Inflammatory macrophage treated with lipopolysaccharide for 4 hours (primary cell): ENCODE measurements at regions not wholly inside any gene's neighbourhood (a gene's known extent, or its start where the extent isn't known, plus 50 kb on each side); places are given as distances from the start of the nearest gene placed in this dataset.
"Not testable (repeated sequence)": the region's sequence is repeated elsewhere in the genome, so short reads cannot be mapped to it uniquely, and the experiment has no call there.

ENCODE experiments used
- DNase-seq: peaks from one replicate; pipeline ENCODE4 v3.0.0-alpha.2; 2020

- DNase-seq: not testable (repeated sequence)
Measured at GRCh38 chr11:71723991-71724390, 109.0 kb upstream of the DEFB108B start.

GRCh38 chr11:71730748-71731147, 102.3 kb upstream of the DEFB108B start:
- not testable (repeated sequence) for DNase-seq

- DNase-seq: peak; percentile 1
Measured at GRCh38 chr11:71734368-71734767, 98.6 kb upstream of the DEFB108B start.

GRCh38 chr11:71738317-71738716, 94.7 kb upstream of the DEFB108B start:
- not testable (repeated sequence) for DNase-seq

GRCh38 chr11:71743385-71743784, 89.6 kb upstream of the DEFB108B start:
- not testable (repeated sequence) for DNase-seq

- not testable (repeated sequence) for DNase-seq
Measured at GRCh38 chr11:71745656-71746055, 87.3 kb upstream of the DEFB108B start.

GRCh38 chr11:71746263-71746662, 86.7 kb upstream of the DEFB108B start:
- not testable (repeated sequence) for DNase-seq

- DNase-seq: not testable (repeated sequence)
Measured at GRCh38 chr11:71748965-71749620, 83.9 kb upstream of the DEFB108B start.

GRCh38 chr11:71750908-71751307, 82.1 kb upstream of the DEFB108B start:
- DNase-seq: not testable (repeated sequence)

- DNase-seq: not testable (repeated sequence)
Measured at GRCh38 chr11:71764695-71765491, 68.1 kb upstream of the DEFB108B start.

- DNase-seq: not testable (repeated sequence)
Measured at GRCh38 chr11:71767016-71767415, 66.0 kb upstream of the DEFB108B start.

- DNase-seq: not testable (repeated sequence)
Measured at GRCh38 chr11:71772193-71772592, 60.8 kb upstream of the DEFB108B start.

- no peak for DNase-seq
Measured at GRCh38 chr11:71774603-71775222, 58.3 kb upstream of the DEFB108B start.

- DNase-seq: not testable (repeated sequence)
Measured at GRCh38 chr11:71780116-71780515, 52.9 kb upstream of the DEFB108B start.

GRCh38 chr11:71780771-71781170, 52.2 kb upstream of the DEFB108B start:
- not testable (repeated sequence) for DNase-seq

GRCh38 chr11:71781491-71781890, 51.5 kb upstream of the DEFB108B start:
- not testable (repeated sequence) for DNase-seq

- DNase-seq: not testable (repeated sequence)
Measured at GRCh38 chr11:71782229-71782861, 50.7 kb upstream of the DEFB108B start.

GRCh38 chr11:71783191-71783590, 49.8 kb upstream of the DEFB108B start:
- not testable (repeated sequence) for DNase-seq
